ENCODE measurements at regions not wholly inside any gene's neighbourhood (a gene's known extent, or its start where the extent isn't known, plus 50 kb on each side); places are given as distances from the start of the nearest gene placed in this dataset.

DNA sequence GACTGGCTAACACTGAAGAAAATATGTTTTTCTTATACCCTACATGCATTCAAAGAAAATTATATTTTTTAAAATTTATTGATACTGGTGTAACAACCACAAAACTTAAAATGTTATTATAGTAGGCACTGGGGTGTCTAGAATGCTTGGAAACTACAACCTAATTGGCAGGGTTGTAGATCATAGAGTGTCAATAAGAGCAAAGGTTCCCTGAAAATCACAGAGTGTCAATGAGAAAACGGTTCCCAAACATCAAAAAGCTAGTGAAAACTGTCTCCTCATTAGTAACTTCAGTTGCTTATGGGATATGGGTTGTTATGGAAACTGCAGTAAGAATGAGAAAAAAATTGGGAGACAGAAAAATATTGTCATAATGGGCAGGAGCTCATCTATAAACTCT is 214.4 kb upstream of the CCNG1 start:
- TF ChIP-seq CTCF (IDR thresholded peaks at IDR 0.05) (no peak), EP300 (IDR thresholded peaks at IDR 0.05) (no peak), POLR2A (IDR thresholded peaks at IDR 0.05; ENCODE audit: low read depth) (no peak), POLR2AphosphoS5 (IDR thresholded peaks at IDR 0.05) (no peak)
